K562 (cell line): ENCODE measurements at regions not wholly inside any gene's neighbourhood (a gene's known extent, or its start where the extent isn't known, plus 50 kb on each side); places are given as distances from the start of the nearest gene placed in this dataset.

ENCODE experiments used
- ATAC-seq: fragments of 200-7000 bp; cut with Tn5 transposase; 3 replicates; pipeline ENCODE4 v1.9.1; 2020; ENCODE audit warnings: moderate library complexity
- BruUV-seq: library from RNA; stranded (reverse); fragments of 400-500 nt; replicated peaks from 2 replicates; lab custom pipeline; 2021; lab: Mats Ljungman, UMichigan
- CTCF ChIA-PET: fragments of 300-600 bp; formaldehyde crosslinking; extraction: SDS; loops from one replicate; lab custom pipeline; 2021; ENCODE audit warnings: low intra/inter-chr PET ratio; lab: Yijun Ruan, JAX
- POLR2A ChIA-PET: fragments of 300-600, 350-650 bp; sonication (Branson Sonifier 250); formaldehyde crosslinking; extraction: SDS; loops from one replicate; lab custom pipeline; 2021; ENCODE audit warnings: antibody characterized with exemption, inconsistent platforms; lab: Yijun Ruan, JAX
- DNase-seq, 4 experiments: peaks; one replicate each; pipeline versions ENCODE4 v3.0.0 to v3.0.0-alpha.2; 2011 to 2018; ENCODE audit warnings: low spot score in 3 of 4, mixed read lengths in 3 of 4; ENCODE audit errors: extremely low read depth in 1 of 4
- FAIRE-seq: peaks from 2 replicates; lab custom pipeline; 2011; peaks lifted over from hg19 to GRCh38; lab: Jason Lieb, UNC
- H2AFZ ChIP-seq: 2 replicates; pipeline ENCODE4 v1.6.0; 2011; ENCODE audit warnings: low read depth, low read length, control low read depth, inconsistent platforms
- H3K27ac ChIP-seq: fragments of 200-600 bp; 3 replicates; pipeline ENCODE4 v1.8.0; 2011; ENCODE audit warnings: low read depth, mild to moderate bottlenecking, control low read depth, inconsistent platforms, low read length, moderate library complexity, mixed read lengths; ENCODE audit errors: extremely low read depth
- H3K27me3 ChIP-seq, 2 experiments: fragments of 300-600 bp in 1 of 2; 2 replicates in 1 of 2; 3 replicates in 1 of 2; pipeline versions ENCODE4 v1.6.0 to v1.8.0; 2011; ENCODE audit warnings: inconsistent platforms in 2 of 2, low read length in 2 of 2, mild to moderate bottlenecking in 1 of 2, mixed read lengths in 1 of 2, moderate library complexity in 1 of 2; ENCODE audit not compliant: control insufficient read depth in 2 of 2, insufficient read depth in 2 of 2
- H3K36me3 ChIP-seq: fragments of 300-600 bp; 3 replicates; pipeline ENCODE4 v1.8.0; 2011; ENCODE audit warnings: mild to moderate bottlenecking, low read length, inconsistent platforms; ENCODE audit not compliant: control insufficient read depth, insufficient read depth
- H3K4me1 ChIP-seq, 2 experiments: fragments of 200-600 bp in 1 of 2; replicated peaks in 1 of 2; 2 replicates in 1 of 2; 3 replicates in 1 of 2; pipeline versions ENCODE4 v1.5.1 to v1.8.0; 2011; ENCODE audit warnings: inconsistent platforms in 2 of 2, low read length in 2 of 2, mild to moderate bottlenecking in 1 of 2, mixed read lengths in 1 of 2, moderate library complexity in 1 of 2; ENCODE audit not compliant: control insufficient read depth in 2 of 2, insufficient read depth in 2 of 2
- H3K4me2 ChIP-seq: 2 replicates; pipeline ENCODE4 v1.6.1; 2011; ENCODE audit warnings: low read length, control low read depth, inconsistent platforms, mixed read lengths; ENCODE audit not compliant: insufficient read depth
- H3K4me3 ChIP-seq: fragments of 200-600 bp; sonication (generic), shearing (Covaris generic); 2 replicates; pipeline ENCODE4 v1.5.1; 2016; ENCODE audit warnings: control low read depth, inconsistent platforms
- H3K79me2 ChIP-seq: fragments of 200-600 bp; 3 replicates; pipeline ENCODE4 v1.8.0; 2011; ENCODE audit warnings: low read length, inconsistent platforms; ENCODE audit not compliant: control insufficient read depth, insufficient read depth
- H3K9ac ChIP-seq, 2 experiments: 2 replicates each; pipeline versions ENCODE4 v1.6.0 to v1.6.1; 2011; ENCODE audit warnings: low read depth in 2 of 2, low read length in 2 of 2, control low read depth in 1 of 2, inconsistent platforms in 1 of 2, mild to moderate bottlenecking in 1 of 2, mixed read lengths in 1 of 2; ENCODE audit not compliant: insufficient read depth in 1 of 2
- H3K9me1 ChIP-seq: one replicate; pipeline ENCODE4 v1.6.0; 2011; ENCODE audit warnings: inconsistent platforms, mild to moderate bottlenecking, low read length, moderate library complexity; ENCODE audit not compliant: control insufficient read depth, insufficient read depth
- H3K9me3 ChIP-seq: replicated peaks from 2 replicates; pipeline ENCODE4 v1.5.1; 2011; ENCODE audit warnings: low read depth, low read length, inconsistent platforms; ENCODE audit not compliant: control insufficient read depth, insufficient read depth
- H4K20me1 ChIP-seq: replicated peaks from 2 replicates; pipeline ENCODE4 v1.6.1; 2011; ENCODE audit warnings: low read length, inconsistent platforms, mixed read lengths; ENCODE audit not compliant: control insufficient read depth, insufficient read depth
- GATAD2A ChIP-seq: fragments of 450-650 bp; IDR thresholded peaks from 2 replicates; pipeline ENCODE4 v1.6.1; 2017
- TEAD2 ChIP-seq: fragments of 450-650 bp; IDR thresholded peaks from 2 replicates; pipeline ENCODE4 v1.6.1; 2016; ENCODE audit warnings: missing genetic modification characterization, control low read depth, missing compliant biosample characterization
- ZNF699 ChIP-seq: fragments of 250-450 bp; sonication (Bioruptor Pico); IDR thresholded peaks from 2 replicates; pipeline ENCODE4 v1.8.0; 2021; ENCODE audit warnings: mild to moderate bottlenecking, moderate library complexity; ENCODE audit not compliant: insufficient replicate concordance
- ZNF717 ChIP-seq: fragments of 250-450 bp; sonication (Bioruptor Pico); IDR thresholded peaks from 2 replicates; pipeline ENCODE4 v1.5.0; 2021
- WGBS: fragments of 100-300 bp; shearing (Covaris generic); methylation state at CpG from one replicate; pipeline ENCODE4 v1.1.6; 2016; ENCODE audit warnings: low coverage, mixed read lengths; ENCODE audit not compliant: insufficient coverage; ENCODE audit errors: missing lambda C conversion rate; 5-methylcytosine and 5-hydroxymethylcytosine counted together
- in situ Hi-C: fragments of 300-500 bp; cut with MboI; formaldehyde crosslinking; loops from 4 replicates; pipeline ENCODE4 v1.15.0; 2018; ENCODE audit warnings: inconsistent platforms, mixed read lengths
- intact Hi-C: fragments of 100-400 bp; cut with micrococcal nuclease; formaldehyde crosslinking; loops from 2 replicates; pipeline ENCODE4 v1.14.2; 2022
- TF ChIP-seq, protein P1 (sequence below): sonication (generic); formaldehyde crosslinking; IDR thresholded peaks from 2 replicates; pipeline ENCODE4 v1.8.0; 2022; ENCODE audit warnings: missing genetic modification reagents, mild to moderate bottlenecking, borderline replicate concordance

GRCh38 chr16:87133966-87134627 lies 183.1 kb downstream of the C16orf95 start:
- H3K9me1 ChIP-seq = no peaks in the 10 kb centered on the region
- DNase-seq = no peak
- TF ChIP-seq ZNF717 (CRISPR knock-in tag) = no peak
- no peak for TF ChIP-seq GATAD2A
- TF ChIP-seq, all 486 proteins: peak for 0
- H3K9me3 ChIP-seq = peaks cover 3% of the 10 kb centered on the region
- ATAC-seq (no peak), FAIRE-seq (no peak)
- CTCF ChIA-PET = no interaction called here
- H3K4me1 ChIP-seq = no peaks in the 10 kb centered on the region
- WGBS = 13% methylated on average over 16 of the region's 17 CpGs
- H2AFZ ChIP-seq = no peak overlapping the region
- H3K36me3 ChIP-seq = no peaks in the 10 kb centered on the region
- H3K27me3 ChIP-seq = peaks cover 3 to 38% of the 10 kb centered on the region in 2 experiments; a peak in 2 of 5 replicates
- H3K79me2 ChIP-seq = no peaks in the 10 kb centered on the region
- no TSS peak for BruUV-seq
- in situ Hi-C loops (no loop called here), intact Hi-C loops (no loop called here)
- no peak overlapping the region for H3K4me2 ChIP-seq
- peaks cover 5% of the 10 kb centered on the region; the same call in 1 of the 2 replicates for H4K20me1 ChIP-seq
- POLR2A ChIA-PET = no interaction called here
- no peak overlapping the region for H3K9ac ChIP-seq
- H3K27ac ChIP-seq = no peak overlapping the region
- no peak overlapping the region for H3K4me3 ChIP-seq

DNA sequence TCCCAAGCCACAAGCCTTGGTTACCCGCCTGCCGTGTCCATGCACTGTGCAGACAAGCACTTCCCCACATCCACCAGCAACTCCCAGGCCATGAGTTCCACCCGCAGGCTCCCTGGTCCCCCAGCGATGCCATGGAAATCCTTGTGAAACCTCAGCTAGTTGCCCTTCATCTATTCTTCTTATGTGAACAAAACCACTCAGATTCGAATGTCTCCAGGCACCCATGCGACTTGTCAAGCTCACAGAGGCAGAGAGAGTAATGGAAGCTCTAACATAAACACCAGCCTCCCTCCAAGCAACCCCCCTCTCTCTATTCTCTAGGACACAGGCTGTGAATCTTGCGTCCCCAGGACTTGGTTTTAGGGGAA lies 182.6 kb downstream of the C16orf95 start:
- H3K27ac ChIP-seq = no peak overlapping the region
- H3K4me3 ChIP-seq = no peak overlapping the region
- intact Hi-C loops (no loop called here), in situ Hi-C loops (no loop called here)
- POLR2A ChIA-PET = no interaction called here
- TF ChIP-seq, protein P1, sequence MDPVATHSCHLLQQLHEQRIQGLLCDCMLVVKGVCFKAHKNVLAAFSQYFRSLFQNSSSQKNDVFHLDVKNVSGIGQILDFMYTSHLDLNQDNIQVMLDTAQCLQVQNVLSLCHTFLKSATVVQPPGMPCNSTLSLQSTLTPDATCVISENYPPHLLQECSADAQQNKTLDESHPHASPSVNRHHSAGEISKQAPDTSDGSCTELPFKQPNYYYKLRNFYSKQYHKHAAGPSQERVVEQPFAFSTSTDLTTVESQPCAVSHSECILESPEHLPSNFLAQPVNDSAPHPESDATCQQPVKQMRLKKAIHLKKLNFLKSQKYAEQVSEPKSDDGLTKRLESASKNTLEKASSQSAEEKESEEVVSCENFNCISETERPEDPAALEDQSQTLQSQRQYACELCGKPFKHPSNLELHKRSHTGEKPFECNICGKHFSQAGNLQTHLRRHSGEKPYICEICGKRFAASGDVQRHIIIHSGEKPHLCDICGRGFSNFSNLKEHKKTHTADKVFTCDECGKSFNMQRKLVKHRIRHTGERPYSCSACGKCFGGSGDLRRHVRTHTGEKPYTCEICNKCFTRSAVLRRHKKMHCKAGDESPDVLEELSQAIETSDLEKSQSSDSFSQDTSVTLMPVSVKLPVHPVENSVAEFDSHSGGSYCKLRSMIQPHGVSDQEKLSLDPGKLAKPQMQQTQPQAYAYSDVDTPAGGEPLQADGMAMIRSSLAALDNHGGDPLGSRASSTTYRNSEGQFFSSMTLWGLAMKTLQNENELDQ = no peak
- TF ChIP-seq TEAD2 (tag) (no peak), ZNF699 (CRISPR knock-in tag) (no peak)
- ATAC-seq = no peak
- H3K9me1 ChIP-seq = no peaks in the 10 kb centered on the region
- no peaks in the 10 kb centered on the region for H3K36me3 ChIP-seq
- H3K79me2 ChIP-seq = no peaks in the 10 kb centered on the region
- no peak overlapping the region for H3K4me2 ChIP-seq
- H3K9me3 ChIP-seq = peaks cover 3% of the 10 kb centered on the region
- peaks cover 3 to 37% of the 10 kb centered on the region in 2 experiments; a peak in 2 of 5 replicates for H3K27me3 ChIP-seq
- H3K4me1 ChIP-seq = no peaks in the 10 kb centered on the region
- BruUV-seq = no TSS peak
- 6% methylated on average over 7 of the region's 7 CpGs for WGBS
- H2AFZ ChIP-seq = no peak overlapping the region
- H3K9ac ChIP-seq = no peak overlapping the region
- CTCF ChIA-PET = no interaction called here
- no peak for DNase-seq
- no peak for FAIRE-seq
- peaks cover 5% of the 10 kb centered on the region; the same call in 1 of the 2 replicates for H4K20me1 ChIP-seq
